Sigmoid colon (tissue), 6 donors: ENCODE measurements at regions not wholly inside any gene's neighbourhood (a gene's known extent, or its start where the extent isn't known, plus 50 kb on each side); places are given as distances from the start of the nearest gene placed in this dataset.

ENCODE experiments used
- DNase-seq: peaks from one replicate; pipeline ENCODE4 v3.0.0-alpha.2; 2019
- H3K27ac ChIP-seq, 4 donors: fragments of 200-600 bp; sonication (generic); one replicate each; pipeline ENCODE4 v1.5.1; 2016 to 2019; ENCODE audit warnings: mild to moderate bottlenecking in 1 of 4
- H3K27me3 ChIP-seq, 3 donors: fragments of 200-600 bp; sonication (generic); one replicate each; pipeline ENCODE4 v1.5.1; 2019; ENCODE audit warnings: mild to moderate bottlenecking in 1 of 3
- H3K36me3 ChIP-seq, 4 donors: fragments of 200-600 bp; sonication (generic); one replicate each; pipeline ENCODE4 v1.5.1; 2016 to 2019
- H3K4me1 ChIP-seq, 4 donors: fragments of 200-600 bp; sonication (generic); one replicate each; pipeline ENCODE4 v1.5.1; 2017 to 2019
- H3K4me3 ChIP-seq, 4 donors: fragments of 200-600 bp; sonication (generic); one replicate each; pipeline ENCODE4 v1.5.1; 2017 to 2019; ENCODE audit warnings: mild to moderate bottlenecking in 2 of 4, moderate library complexity in 1 of 4
- H3K9me3 ChIP-seq, 4 donors: fragments of 200-600 bp in 3 of 4; sonication (generic) in 3 of 4; one replicate each; pipeline versions ENCODE4 v1.5.1 to v1.6.1; 2013 to 2019
- CTCF ChIP-seq, 4 experiments: fragments of 450-650 bp in 3 of 4; fragments of 200-600 bp in 1 of 4; IDR thresholded peaks; one replicate each; pipeline ENCODE4 v1.5.1; 2016 to 2019; ENCODE audit warnings: antibody characterized with exemption in 4 of 4, mild to moderate bottlenecking in 3 of 4, moderate library complexity in 2 of 4
- EP300 ChIP-seq, 4 donors: sonication (generic); formaldehyde crosslinking; IDR thresholded peaks; one replicate each; pipeline ENCODE4 v1.6.1; 2017; ENCODE audit warnings: antibody characterized with exemption in 4 of 4
- POLR2A ChIP-seq, 2 donors: fragments of 450-650 bp; IDR thresholded peaks; one replicate each; pipeline ENCODE4 v1.6.1; 2016; ENCODE audit warnings: antibody characterized with exemption in 2 of 2, mild to moderate bottlenecking in 2 of 2, moderate library complexity in 2 of 2
- POLR2AphosphoS5 ChIP-seq, 4 donors: sonication (generic); formaldehyde crosslinking; IDR thresholded peaks; one replicate each; pipeline ENCODE4 v1.6.1; 2017; ENCODE audit warnings: antibody characterized with exemption in 4 of 4
- WGBS, 2 donors: extraction: QIAGEN DNeasy Blood & Tissue Kit; methylation state at CpG; one replicate each; pipeline ENCODE4 v1.1.7; 2013; 5-methylcytosine and 5-hydroxymethylcytosine counted together
- intact Hi-C: fragments of 100-400 bp; cut with DNase I; formaldehyde crosslinking; loops from one replicate; pipeline ENCODE4 v1.15.1; 2023
- donor health status: healthy with polysubstance abuse.
- donor health status: healthy.

- DNase-seq: no peak
- no peaks in the 10 kb centered on the region for H3K9me3 ChIP-seq
- H3K4me1 ChIP-seq: peaks cover 0 to 14% (median 5%) of the 10 kb centered on the region in 4 donors
- no peaks in the 10 kb centered on the region for H3K36me3 ChIP-seq
- H3K27me3 ChIP-seq: no peaks in the 10 kb centered on the region
- WGBS, 2 donors: 60 to 74% methylated on average over 5 of the region's 5 CpGs
- no peak overlapping the region for H3K27ac ChIP-seq
- H3K4me3 ChIP-seq: no peak overlapping the region
- intact Hi-C loops: no loop called here
- TF ChIP-seq POLR2A (IDR thresholded peaks at IDR 0.05): no peak
- TF ChIP-seq CTCF (IDR thresholded peaks at IDR 0.05): no peak
- TF ChIP-seq POLR2AphosphoS5 (IDR thresholded peaks at IDR 0.05): no peak
- no peak for TF ChIP-seq EP300 (IDR thresholded peaks at IDR 0.05)
Observed at GRCh38 chr14:22044193-22044592, 370.6 kb upstream of the OR4E1 start.

GRCh38 chr14:22040781-22041125 is 367.1 kb upstream of the OR4E1 start:
- TF ChIP-seq EP300 (IDR thresholded peaks at IDR 0.05) (no peak), CTCF (IDR thresholded peaks at IDR 0.05) (no peak), POLR2A (IDR thresholded peaks at IDR 0.05) (no peak), POLR2AphosphoS5 (IDR thresholded peaks at IDR 0.05) (no peak)
- no peak for DNase-seq
- Histone ChIP-seq H3K27ac (no peak overlapping the region), H3K4me1 (peaks cover 0 to 14% (median 5%) of the 10 kb centered on the region in 4 donors), H3K9me3 (no peaks in the 10 kb centered on the region), H3K4me3 (no peak overlapping the region), H3K36me3 (no peaks in the 10 kb centered on the region), H3K27me3 (no peaks in the 10 kb centered on the region)
- intact Hi-C loops: no loop called here
- WGBS, 2 donors: 88% methylated on average over 3 of the region's 3 CpGs

- intact Hi-C loops: no loop called here
- Histone ChIP-seq H3K9me3 (no peaks in the 10 kb centered on the region), H3K36me3 (no peaks in the 10 kb centered on the region), H3K4me1 (peaks cover 0 to 14% (median 5%) of the 10 kb centered on the region in 4 donors), H3K27ac (no peak overlapping the region), H3K27me3 (no peaks in the 10 kb centered on the region), H3K4me3 (no peak overlapping the region)
- DNase-seq: no peak
- WGBS, 2 donors: 33 to 42% methylated on average over 6 of the region's 6 CpGs
- TF ChIP-seq POLR2AphosphoS5 (IDR thresholded peaks at IDR 0.05) (no peak), CTCF (IDR thresholded peaks at IDR 0.05) (peak in 2 of 4 experiments; percentile 18 to 53), POLR2A (IDR thresholded peaks at IDR 0.05) (no peak)
Observed at GRCh38 chr14:22039938-22040780, 366.5 kb upstream of the OR4E1 start.

- no peak overlapping the region for H3K27ac ChIP-seq
- H3K4me1 ChIP-seq: no peaks in the 10 kb centered on the region
- 47 to 86% methylated on average over 2 of the region's 2 CpGs for WGBS, 2 donors
- H3K9me3 ChIP-seq: no peaks in the 10 kb centered on the region
- DNase-seq: no peak
- no peaks in the 10 kb centered on the region for H3K36me3 ChIP-seq
- intact Hi-C loops: no loop called here
- H3K4me3 ChIP-seq: no peak overlapping the region
- TF ChIP-seq CTCF (IDR thresholded peaks at IDR 0.05) (no peak), POLR2A (IDR thresholded peaks at IDR 0.05) (no peak)
- H3K27me3 ChIP-seq: no peaks in the 10 kb centered on the region
Observed at GRCh38 chr14:22036541-22037239, 363.1 kb upstream of the OR4E1 start.
